ENCODE measurements at regions not wholly inside any gene's neighbourhood (a gene's known extent, or its start where the extent isn't known, plus 50 kb on each side); places are given as distances from the start of the nearest gene placed in this dataset.

- Histone ChIP-seq H3K9ac (ENCODE audit: low read length) (no peak overlapping the region), H3K4me1 (ENCODE audit: control insufficient read depth, insufficient read depth, low read length) (peaks cover 28% of the 10 kb centered on the region), H3K36me3 (ENCODE audit: control insufficient read depth, insufficient read depth, low read length) (no peaks in the 10 kb centered on the region), H3K4me3 (ENCODE audit: low read length) (no peak overlapping the region), H3K27ac (ENCODE audit: low read depth, low read length) (peak overlapping the region; percentile 59), H3K27me3 (ENCODE audit: control insufficient read depth, insufficient read depth, low read length) (no peaks in the 10 kb centered on the region)
Measured at GRCh38 chr12:46558677-46559076, 186.1 kb upstream of the SLC38A2 start.

GRCh38 chr12:46557539-46558373 lies 185.2 kb upstream of the SLC38A2 start:
- no peaks in the 10 kb centered on the region for H3K27me3 ChIP-seq (ENCODE audit: control insufficient read depth, insufficient read depth, low read length)
- no peak overlapping the region for H3K9ac ChIP-seq (ENCODE audit: low read length)
- peaks cover 28% of the 10 kb centered on the region for H3K4me1 ChIP-seq (ENCODE audit: control insufficient read depth, insufficient read depth, low read length)
- no peaks in the 10 kb centered on the region for H3K36me3 ChIP-seq (ENCODE audit: control insufficient read depth, insufficient read depth, low read length)
- H3K27ac ChIP-seq (ENCODE audit: low read depth, low read length) = no peak overlapping the region
- H3K4me3 ChIP-seq (ENCODE audit: low read length) = no peak overlapping the region

- Histone ChIP-seq H3K4me1 (ENCODE audit: control insufficient read depth, insufficient read depth, low read length) (peaks cover 28% of the 10 kb centered on the region), H3K27ac (ENCODE audit: low read depth, low read length) (peak overlapping the region; percentile 43)
Measured at GRCh38 chr12:46556819-46557524, 184.4 kb upstream of the SLC38A2 start.

GRCh38 chr12:46556105-46556559 lies 183.6 kb upstream of the SLC38A2 start:
- Histone ChIP-seq H3K36me3 (ENCODE audit: control insufficient read depth, insufficient read depth, low read length) (no peaks in the 10 kb centered on the region), H3K4me1 (ENCODE audit: control insufficient read depth, insufficient read depth, low read length) (peaks cover 28% of the 10 kb centered on the region), H3K9ac (ENCODE audit: low read length) (no peak overlapping the region), H3K4me3 (ENCODE audit: low read length) (no peak overlapping the region), H3K27ac (ENCODE audit: low read depth, low read length) (peak overlapping the region; percentile 67), H3K27me3 (ENCODE audit: control insufficient read depth, insufficient read depth, low read length) (no peaks in the 10 kb centered on the region)

More at GRCh38 chr12:46556819-46557524, 184.4 kb upstream of the SLC38A2 start:
- Histone ChIP-seq H3K27me3 (ENCODE audit: control insufficient read depth, insufficient read depth, low read length) (no peaks in the 10 kb centered on the region), H3K36me3 (ENCODE audit: control insufficient read depth, insufficient read depth, low read length) (no peaks in the 10 kb centered on the region), H3K4me3 (ENCODE audit: low read length) (no peak overlapping the region), H3K9ac (ENCODE audit: low read length) (no peak overlapping the region)

- Histone ChIP-seq H3K9ac (ENCODE audit: low read length) (no peak overlapping the region), H3K4me1 (ENCODE audit: control insufficient read depth, insufficient read depth, low read length) (peaks cover 28% of the 10 kb centered on the region), H3K4me3 (ENCODE audit: low read length) (no peak overlapping the region), H3K27ac (ENCODE audit: low read depth, low read length) (peak overlapping the region; percentile 67), H3K36me3 (ENCODE audit: control insufficient read depth, insufficient read depth, low read length) (no peaks in the 10 kb centered on the region), H3K27me3 (ENCODE audit: control insufficient read depth, insufficient read depth, low read length) (no peaks in the 10 kb centered on the region)
Measured at GRCh38 chr12:46555406-46555852, 182.9 kb upstream of the SLC38A2 start.

- H3K4me1 ChIP-seq (ENCODE audit: control insufficient read depth, insufficient read depth, low read length) = peaks cover 21% of the 10 kb centered on the region
- H3K4me3 ChIP-seq (ENCODE audit: low read length) = no peak overlapping the region
- no peaks in the 10 kb centered on the region for H3K27me3 ChIP-seq (ENCODE audit: control insufficient read depth, insufficient read depth, low read length)
- H3K27ac ChIP-seq (ENCODE audit: low read depth, low read length) = peak overlapping the region; percentile 67
- no peak overlapping the region for H3K9ac ChIP-seq (ENCODE audit: low read length)
- H3K36me3 ChIP-seq (ENCODE audit: control insufficient read depth, insufficient read depth, low read length) = no peaks in the 10 kb centered on the region
Measured at GRCh38 chr12:46554460-46554859, 181.9 kb upstream of the SLC38A2 start.

- Histone ChIP-seq H3K4me3 (ENCODE audit: low read length) (no peak overlapping the region), H3K27ac (ENCODE audit: low read depth, low read length) (no peak overlapping the region)
Measured at GRCh38 chr12:46553911-46554310, 181.3 kb upstream of the SLC38A2 start.

GRCh38 chr12:46553266-46553665 lies 180.7 kb upstream of the SLC38A2 start:
- no peaks in the 10 kb centered on the region for H3K27me3 ChIP-seq (ENCODE audit: control insufficient read depth, insufficient read depth, low read length)
- peaks cover 16% of the 10 kb centered on the region for H3K4me1 ChIP-seq (ENCODE audit: control insufficient read depth, insufficient read depth, low read length)
- H3K9ac ChIP-seq (ENCODE audit: low read length) = no peak overlapping the region
- H3K36me3 ChIP-seq (ENCODE audit: control insufficient read depth, insufficient read depth, low read length) = no peaks in the 10 kb centered on the region
- no peak overlapping the region for H3K4me3 ChIP-seq (ENCODE audit: low read length)
- H3K27ac ChIP-seq (ENCODE audit: low read depth, low read length) = no peak overlapping the region

More at GRCh38 chr12:46553911-46554310, 181.3 kb upstream of the SLC38A2 start:
- H3K36me3 ChIP-seq (ENCODE audit: control insufficient read depth, insufficient read depth, low read length) = no peaks in the 10 kb centered on the region
- peaks cover 19% of the 10 kb centered on the region for H3K4me1 ChIP-seq (ENCODE audit: control insufficient read depth, insufficient read depth, low read length)
- no peak overlapping the region for H3K9ac ChIP-seq (ENCODE audit: low read length)
- no peaks in the 10 kb centered on the region for H3K27me3 ChIP-seq (ENCODE audit: control insufficient read depth, insufficient read depth, low read length)

- no peaks in the 10 kb centered on the region for H3K27me3 ChIP-seq (ENCODE audit: control insufficient read depth, insufficient read depth, low read length)
- H3K27ac ChIP-seq (ENCODE audit: low read depth, low read length) = no peak overlapping the region
- peaks cover 6% of the 10 kb centered on the region for H3K4me1 ChIP-seq (ENCODE audit: control insufficient read depth, insufficient read depth, low read length)
- no peaks in the 10 kb centered on the region for H3K36me3 ChIP-seq (ENCODE audit: control insufficient read depth, insufficient read depth, low read length)
- H3K9ac ChIP-seq (ENCODE audit: low read length) = no peak overlapping the region
- no peak overlapping the region for H3K4me3 ChIP-seq (ENCODE audit: low read length)
Measured at GRCh38 chr12:46550266-46550879, 177.8 kb upstream of the SLC38A2 start.

- no peak overlapping the region for H3K27ac ChIP-seq (ENCODE audit: low read depth, low read length)
- H3K27me3 ChIP-seq (ENCODE audit: control insufficient read depth, insufficient read depth, low read length) = no peaks in the 10 kb centered on the region
- no peaks in the 10 kb centered on the region for H3K36me3 ChIP-seq (ENCODE audit: control insufficient read depth, insufficient read depth, low read length)
- peaks cover 2% of the 10 kb centered on the region for H3K4me1 ChIP-seq (ENCODE audit: control insufficient read depth, insufficient read depth, low read length)
- H3K9ac ChIP-seq (ENCODE audit: low read length) = no peak overlapping the region
- H3K4me3 ChIP-seq (ENCODE audit: low read length) = no peak overlapping the region
Measured at GRCh38 chr12:46549527-46550265, 177.1 kb upstream of the SLC38A2 start.

- no peak overlapping the region for H3K27ac ChIP-seq (ENCODE audit: low read depth, low read length)
- H3K36me3 ChIP-seq (ENCODE audit: control insufficient read depth, insufficient read depth, low read length) = no peaks in the 10 kb centered on the region
- peaks cover 2% of the 10 kb centered on the region for H3K4me1 ChIP-seq (ENCODE audit: control insufficient read depth, insufficient read depth, low read length)
- no peak overlapping the region for H3K4me3 ChIP-seq (ENCODE audit: low read length)
- H3K9ac ChIP-seq (ENCODE audit: low read length) = no peak overlapping the region
- H3K27me3 ChIP-seq (ENCODE audit: control insufficient read depth, insufficient read depth, low read length) = no peaks in the 10 kb centered on the region
Measured at GRCh38 chr12:46548605-46549071, 176.1 kb upstream of the SLC38A2 start.

Data from rectal smooth muscle tissue (tissue), 1 donor.